GM12872 (cell line): ENCODE measurements at regions not wholly inside any gene's neighbourhood (a gene's known extent, or its start where the extent isn't known, plus 50 kb on each side); places are given as distances from the start of the nearest gene placed in this dataset.

Experiments
- CTCF ChIP-seq: IDR thresholded peaks from 3 replicates; pipeline ENCODE4 v1.5.1; 2011; ENCODE audit warnings: low read depth, mild to moderate bottlenecking, low read length, moderate library complexity; ENCODE audit not compliant: insufficient read depth

DNA sequence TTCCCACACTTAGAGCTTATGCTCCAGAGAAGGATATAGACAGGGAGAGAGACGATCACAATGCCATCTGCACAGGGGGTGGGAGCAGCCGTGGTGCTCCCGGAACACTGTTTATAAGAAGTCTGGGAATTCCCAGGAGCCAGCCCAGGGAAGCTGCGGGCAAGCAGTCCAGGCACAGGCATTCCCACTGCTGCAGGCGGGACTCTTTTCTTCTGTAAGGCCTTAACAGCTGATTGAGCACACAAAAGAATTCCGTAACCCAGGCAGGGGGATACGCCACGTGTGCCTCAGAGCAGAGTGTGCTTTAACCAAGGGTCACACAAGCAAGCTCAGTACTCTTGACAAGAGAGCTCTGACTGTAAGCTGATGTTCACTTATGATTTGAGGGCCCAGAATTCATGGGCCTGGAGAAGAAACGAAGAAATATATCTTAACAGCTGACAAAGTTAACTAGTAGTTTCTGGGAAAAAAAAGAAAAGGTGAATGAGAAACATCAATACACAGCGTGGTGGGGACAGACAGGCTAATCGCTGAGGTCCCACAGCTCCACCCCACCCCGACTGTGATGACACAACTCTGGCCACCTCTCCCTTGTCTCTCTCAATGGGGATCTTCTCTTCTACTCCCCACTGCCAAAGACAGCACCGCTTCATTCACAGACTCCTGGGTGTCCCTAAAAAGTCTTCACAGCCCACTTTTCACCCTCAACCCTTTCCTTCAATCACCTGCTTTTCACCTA is 85.9 kb upstream of the SIMC1 start:
- TF ChIP-seq CTCF, result no peak

- no peak for TF ChIP-seq CTCF
These were observed 85.3 kb upstream of the SIMC1 start for GRCh38 chr5:176152930-176153311.

DNA sequence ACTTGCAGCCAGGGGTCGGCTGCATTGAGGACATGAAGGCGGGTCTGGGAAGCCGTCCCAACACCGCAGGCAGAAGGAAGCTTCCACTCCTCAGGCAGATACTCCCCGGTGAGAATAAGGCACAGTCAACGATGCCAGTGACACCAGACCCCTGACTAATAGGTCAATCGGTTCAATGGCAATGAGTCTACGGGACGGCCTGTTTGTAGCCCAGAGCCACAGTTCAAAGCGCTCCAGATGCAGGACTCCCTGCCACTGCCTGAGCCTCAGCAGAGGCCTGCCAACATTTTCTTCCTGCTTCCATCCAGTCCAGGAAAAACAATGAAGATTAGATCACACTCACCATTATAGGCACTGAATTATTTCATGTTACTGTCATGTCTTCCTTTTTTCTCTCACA is 84.5 kb upstream of the SIMC1 start:
- no peak for TF ChIP-seq CTCF

- no peak for TF ChIP-seq CTCF
These were observed 83.4 kb upstream of the SIMC1 start for GRCh38 chr5:176154821-176155220.

GRCh38 chr5:176155922-176156359 is 82.3 kb upstream of the SIMC1 start:
- TF ChIP-seq CTCF, result no peak

GRCh38 chr5:176157656-176158055 is 80.6 kb upstream of the SIMC1 start:
- no peak for TF ChIP-seq CTCF

DNA sequence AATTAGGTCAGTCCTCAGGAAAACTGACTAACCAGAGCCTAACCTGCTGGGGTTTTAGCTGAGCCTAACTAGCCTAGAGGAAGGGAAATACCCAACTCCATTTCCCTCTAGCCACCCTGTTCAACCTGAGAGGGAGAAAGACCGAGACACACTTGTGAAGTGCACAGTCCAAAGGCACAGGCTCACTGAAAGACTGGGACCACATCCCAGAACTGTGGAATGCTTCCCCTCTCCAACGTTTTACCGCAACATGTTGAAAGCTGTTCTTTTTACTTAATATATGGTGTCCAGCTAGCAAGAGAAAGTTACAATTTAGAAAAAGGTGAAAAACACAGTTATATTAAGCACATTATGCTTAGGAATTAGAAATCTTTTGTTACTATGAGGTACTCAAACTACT is 76.8 kb upstream of the SIMC1 start:
- TF ChIP-seq CTCF, result no peak

DNA sequence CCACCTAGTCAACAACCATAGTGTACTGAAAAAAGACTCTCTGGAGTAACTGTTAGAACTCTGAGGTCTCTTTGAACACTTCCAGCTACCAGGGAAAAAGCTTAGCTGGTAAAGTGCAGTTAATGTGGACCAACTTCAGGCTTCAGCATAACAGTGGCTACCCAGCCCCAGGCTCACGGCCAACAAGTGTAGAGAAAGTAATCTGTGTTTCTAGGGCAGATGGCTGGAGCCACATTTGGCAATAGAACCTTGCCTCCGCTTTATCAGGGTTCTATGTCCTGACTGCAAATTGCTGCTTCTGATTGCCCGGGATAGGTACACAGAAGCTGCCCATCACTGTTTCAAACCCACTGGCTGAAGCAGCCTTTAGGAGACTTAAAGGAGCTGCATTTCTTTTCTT is 76.0 kb upstream of the SIMC1 start:
- no peak for TF ChIP-seq CTCF
